ENCODE measurements at regions not wholly inside any gene's neighbourhood (a gene's known extent, or its start where the extent isn't known, plus 50 kb on each side); places are given as distances from the start of the nearest gene placed in this dataset.

DNA sequence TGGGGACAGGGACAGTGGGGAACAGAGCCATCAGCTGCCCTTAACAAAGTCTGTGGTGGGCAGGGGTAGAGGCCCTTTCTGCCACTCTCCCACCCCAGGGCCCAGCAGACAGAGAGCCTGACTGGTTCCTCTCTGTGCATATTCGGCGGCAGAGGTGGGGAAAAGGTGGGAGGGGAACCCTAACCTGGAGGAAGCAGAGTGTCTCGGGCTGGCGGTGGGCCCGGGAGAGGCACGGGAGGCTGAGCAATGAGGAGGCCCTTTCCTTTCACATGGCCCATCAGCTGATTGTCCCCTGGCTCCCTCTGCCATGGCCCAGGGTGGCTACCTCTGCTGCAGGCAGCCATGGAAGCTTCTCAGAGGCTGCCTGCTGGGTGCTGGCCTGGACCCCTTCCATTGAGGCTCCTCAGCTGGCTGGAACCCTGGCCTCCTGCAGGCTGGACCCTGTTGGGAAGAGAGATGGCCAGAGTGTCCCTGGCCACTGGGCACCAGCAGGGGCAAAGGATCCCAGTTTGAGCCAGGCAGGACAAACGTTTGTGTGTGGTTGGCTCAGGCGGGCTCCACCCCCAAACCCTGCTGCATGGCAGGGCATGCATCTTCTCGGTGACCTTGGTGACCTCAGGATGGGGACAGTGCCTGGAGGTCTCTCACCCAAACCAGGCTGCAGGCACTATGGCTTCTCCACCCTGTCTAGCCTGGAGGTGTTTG, 202.8 kb upstream of the ZNF536 start:
- H3K27me3 Mint-ChIP-seq = no peaks in the 10 kb centered on the region
- no peaks in the 10 kb centered on the region for H3K36me3 Mint-ChIP-seq (ENCODE audit: low read depth)
- H3K27ac Mint-ChIP-seq = no peak overlapping the region
- no peaks in the 10 kb centered on the region for H3K9me3 Mint-ChIP-seq
- H3K4me1 Mint-ChIP-seq (ENCODE audit: low read depth) = no peaks in the 10 kb centered on the region
- H3K4me3 Mint-ChIP-seq = no peak overlapping the region

DNA sequence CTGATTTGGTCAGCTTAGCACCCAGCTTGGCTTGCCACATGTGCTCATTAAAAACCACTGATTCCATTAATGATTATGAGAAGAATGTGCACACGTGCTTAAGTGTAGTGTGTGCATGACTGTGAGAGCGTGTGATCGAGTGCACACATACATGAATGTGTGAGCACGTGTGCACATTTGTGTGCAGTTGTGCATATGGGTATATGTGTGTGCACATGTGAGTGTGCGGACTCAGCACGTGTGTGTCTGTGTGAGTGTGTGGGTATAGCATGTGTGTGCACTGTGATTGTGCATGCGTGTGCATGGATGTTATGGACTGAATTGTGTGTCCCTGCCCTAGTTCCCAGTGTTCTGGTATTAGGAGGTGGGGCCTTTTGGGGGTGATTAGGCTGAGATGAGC, 202.1 kb upstream of the ZNF536 start:
- Mint-ChIP-seq H3K4me3 (no peak overlapping the region), H3K4me1 (ENCODE audit: low read depth) (no peaks in the 10 kb centered on the region), H3K27ac (no peak overlapping the region), H3K27me3 (no peaks in the 10 kb centered on the region), H3K36me3 (ENCODE audit: low read depth) (no peaks in the 10 kb centered on the region), H3K9me3 (no peaks in the 10 kb centered on the region)

DNA sequence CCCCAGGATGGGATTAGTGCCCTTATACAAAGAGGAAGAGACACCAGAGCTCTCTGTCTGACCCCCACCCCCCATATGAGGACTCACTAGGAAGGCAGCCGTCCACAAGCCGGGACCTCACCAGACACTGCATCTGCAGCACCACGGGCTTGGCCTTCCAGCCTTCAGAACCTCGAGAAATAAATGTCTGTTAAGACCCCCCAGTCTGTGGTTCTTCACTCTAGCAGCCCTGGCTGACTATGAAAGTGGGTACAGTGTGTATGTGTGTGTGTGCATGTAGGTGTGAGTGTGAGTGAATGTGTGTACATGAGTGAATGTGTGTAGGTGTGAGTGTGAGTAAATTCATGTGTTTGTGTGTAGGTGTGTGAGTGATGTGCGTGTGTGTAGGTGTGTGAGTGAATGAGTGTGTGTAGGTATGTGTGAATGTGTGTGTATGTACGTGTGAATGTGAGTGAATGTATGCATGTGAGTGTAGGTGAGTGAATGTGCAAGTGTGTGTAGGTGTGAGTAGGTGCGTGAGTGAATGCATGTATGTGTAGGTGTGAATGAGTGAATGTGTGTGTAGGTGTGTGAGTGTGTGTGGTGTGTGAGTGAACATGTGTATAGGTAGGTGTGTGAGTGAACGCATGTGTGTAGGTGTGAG, 201.6 kb upstream of the ZNF536 start:
- no peaks in the 10 kb centered on the region for H3K36me3 Mint-ChIP-seq (ENCODE audit: low read depth)

DNA sequence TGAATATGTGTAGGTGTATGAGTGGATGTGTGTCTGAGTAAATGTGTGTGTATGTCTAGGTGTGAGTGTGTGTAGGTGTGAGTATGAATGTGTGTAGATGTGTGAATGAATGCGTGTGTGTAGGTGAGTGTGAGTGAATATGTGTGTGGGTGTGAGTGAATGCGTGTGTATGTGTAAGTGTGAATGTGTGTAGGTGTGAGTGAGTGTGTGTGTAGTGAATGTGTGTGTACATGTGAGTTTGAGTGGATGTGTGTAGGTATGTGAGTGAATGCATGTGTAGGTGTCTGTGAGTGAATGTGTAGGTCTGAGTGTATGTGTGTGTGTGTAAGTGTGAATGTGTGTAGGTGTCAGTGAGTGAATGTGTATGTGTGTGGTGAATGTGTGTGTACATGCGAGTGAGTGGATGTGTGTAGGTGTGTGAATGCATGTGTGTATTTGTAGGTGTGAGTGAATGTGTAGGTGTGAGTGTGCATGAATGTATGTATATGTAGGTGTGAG, 201.0 kb upstream of the ZNF536 start:
- Mint-ChIP-seq H3K27ac (no peak overlapping the region), H3K4me1 (ENCODE audit: low read depth) (no peaks in the 10 kb centered on the region), H3K36me3 (ENCODE audit: low read depth) (no peaks in the 10 kb centered on the region), H3K4me3 (no peak overlapping the region), H3K27me3 (no peaks in the 10 kb centered on the region), H3K9me3 (no peaks in the 10 kb centered on the region)

More for the DNA sequence above, 201.6 kb upstream of the ZNF536 start:
- Mint-ChIP-seq H3K4me1 (ENCODE audit: low read depth) (no peaks in the 10 kb centered on the region), H3K9me3 (no peaks in the 10 kb centered on the region), H3K27ac (no peak overlapping the region), H3K4me3 (no peak overlapping the region), H3K27me3 (no peaks in the 10 kb centered on the region)

DNA sequence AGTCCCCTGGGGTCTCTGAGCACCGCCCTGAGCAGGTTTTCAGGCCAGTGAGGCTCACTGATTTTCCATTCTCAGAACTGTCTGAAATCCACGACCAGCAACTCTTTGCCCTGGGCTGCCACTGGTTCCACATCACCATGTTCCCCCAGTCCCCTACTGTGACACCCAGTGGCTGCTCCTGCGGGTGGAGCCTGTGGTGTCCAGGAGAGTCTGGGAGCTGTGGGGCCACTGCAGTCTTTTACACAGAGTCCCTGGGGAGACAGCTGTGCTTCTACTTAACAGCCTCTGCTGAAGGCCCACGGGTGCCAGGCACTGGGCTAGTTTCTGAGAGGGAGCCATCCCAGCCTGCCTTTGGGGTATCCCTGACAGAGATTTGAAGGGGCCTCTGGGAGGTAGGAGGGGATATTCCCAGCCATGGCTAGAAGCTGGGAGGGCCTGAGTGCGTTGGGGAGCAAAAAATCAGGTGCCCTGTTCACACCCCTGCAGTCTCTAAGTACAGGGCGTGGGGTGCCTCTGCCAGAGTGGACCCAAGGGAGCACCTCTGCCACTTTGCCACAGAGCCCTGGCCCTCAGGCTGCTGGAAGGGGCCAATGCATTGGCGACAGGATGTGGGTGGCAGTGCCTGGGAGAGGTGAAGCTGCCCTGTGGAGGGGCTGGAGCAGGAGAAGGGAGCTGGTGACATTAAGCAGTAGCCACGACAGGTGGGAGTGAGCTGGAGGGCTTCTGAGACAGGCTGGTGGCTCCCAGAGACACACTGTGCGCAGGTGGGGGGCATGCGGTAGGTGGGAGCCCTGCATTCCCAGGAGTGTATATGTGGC, 200.2 kb upstream of the ZNF536 start:
- H3K4me1 Mint-ChIP-seq (ENCODE audit: low read depth) = no peaks in the 10 kb centered on the region
- no peaks in the 10 kb centered on the region for H3K27me3 Mint-ChIP-seq
- H3K27ac Mint-ChIP-seq = no peak overlapping the region
- no peak overlapping the region for H3K4me3 Mint-ChIP-seq
- no peaks in the 10 kb centered on the region for H3K9me3 Mint-ChIP-seq
- H3K36me3 Mint-ChIP-seq (ENCODE audit: low read depth) = no peaks in the 10 kb centered on the region

DNA sequence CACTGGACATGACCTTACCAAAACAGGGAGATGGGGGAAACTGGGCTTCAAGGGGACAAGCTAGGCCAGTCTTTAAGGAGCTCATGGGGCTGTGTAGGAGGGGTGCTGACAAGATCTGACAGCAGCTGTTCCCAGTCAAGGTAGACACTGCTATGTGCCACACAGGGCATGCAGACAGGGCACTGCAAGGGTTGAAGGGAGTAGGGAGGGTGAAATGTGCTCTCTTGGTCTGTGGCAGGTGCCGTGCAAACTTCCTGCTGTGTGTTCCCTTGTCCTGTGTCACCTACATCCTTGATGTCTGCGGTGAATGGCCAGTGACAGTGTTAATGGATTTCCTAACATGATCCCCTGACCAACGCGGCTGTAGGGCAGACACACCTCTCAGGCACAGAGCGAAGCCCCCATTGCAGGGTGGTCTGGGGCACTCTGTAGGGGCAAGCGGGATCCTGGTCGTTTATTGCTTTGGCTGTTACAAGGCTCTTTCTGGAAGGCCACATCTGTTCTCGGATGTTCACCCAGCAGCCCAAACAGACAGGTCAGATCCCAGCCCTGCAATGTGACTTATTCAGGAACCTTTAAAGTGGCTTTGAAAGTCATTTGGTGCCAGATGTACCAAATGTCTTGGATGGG, 199.5 kb upstream of the ZNF536 start:
- H3K36me3 Mint-ChIP-seq (ENCODE audit: low read depth) = no peaks in the 10 kb centered on the region

DNA sequence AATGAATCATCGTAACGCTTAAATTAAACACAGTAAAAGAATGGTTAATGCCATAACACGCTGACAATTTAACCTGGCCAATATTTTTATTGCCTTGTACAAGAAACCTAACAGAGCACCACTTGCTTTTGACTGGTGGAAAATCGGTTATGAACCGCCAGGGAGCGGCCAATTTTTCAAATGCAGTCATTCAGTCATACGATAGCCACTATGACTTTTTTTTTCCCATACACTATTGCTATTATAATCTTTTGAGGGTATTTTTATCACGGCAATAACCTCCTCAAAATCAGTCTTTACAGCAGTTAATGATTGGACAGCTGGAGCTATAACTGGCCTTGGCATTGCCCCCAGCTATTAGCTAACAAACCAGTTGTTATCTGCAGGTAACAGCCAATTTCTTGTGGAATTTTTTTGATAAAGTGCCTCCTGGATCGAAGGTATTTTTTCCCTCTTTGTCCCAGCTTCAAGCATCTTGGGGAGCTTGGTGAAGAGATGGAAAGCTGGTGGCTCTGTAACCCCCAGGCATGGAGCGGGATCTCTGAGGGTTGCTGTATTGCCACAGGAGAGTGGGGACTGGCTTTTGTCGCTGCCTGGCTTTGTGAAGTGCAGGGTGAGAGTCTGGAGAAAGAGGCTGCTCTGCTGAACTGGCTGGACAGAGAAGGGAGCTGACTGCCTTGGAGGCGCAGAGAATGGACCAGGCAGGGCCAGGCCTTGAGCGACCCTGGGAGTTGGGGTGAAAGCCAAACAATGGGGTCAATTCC, 198.4 kb upstream of the ZNF536 start:
- Mint-ChIP-seq H3K4me1 (ENCODE audit: low read depth) (no peaks in the 10 kb centered on the region), H3K27ac (no peak overlapping the region), H3K9me3 (no peaks in the 10 kb centered on the region), H3K36me3 (ENCODE audit: low read depth) (no peaks in the 10 kb centered on the region), H3K27me3 (no peaks in the 10 kb centered on the region), H3K4me3 (no peak overlapping the region)

More for the DNA sequence above, 199.5 kb upstream of the ZNF536 start:
- Mint-ChIP-seq H3K4me3 (no peak overlapping the region), H3K27me3 (no peaks in the 10 kb centered on the region), H3K4me1 (ENCODE audit: low read depth) (no peaks in the 10 kb centered on the region), H3K9me3 (no peaks in the 10 kb centered on the region), H3K27ac (no peak overlapping the region)

DNA sequence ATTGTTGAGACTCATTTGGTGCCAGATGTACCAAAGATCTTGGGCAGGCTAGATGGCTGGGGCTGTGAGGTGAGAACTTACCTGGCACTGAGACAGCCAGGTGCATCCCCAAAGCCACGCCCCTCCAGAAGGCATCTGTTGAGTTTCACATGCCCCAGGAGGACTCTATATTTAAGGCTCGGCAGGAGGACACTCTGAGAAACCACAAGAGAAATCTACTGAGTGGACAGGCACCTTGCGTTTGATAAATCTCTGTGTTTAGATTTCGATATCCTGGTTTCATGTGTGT, 197.9 kb upstream of the ZNF536 start:
- Mint-ChIP-seq H3K4me1 (ENCODE audit: low read depth) (no peaks in the 10 kb centered on the region), H3K4me3 (no peak overlapping the region), H3K9me3 (peaks cover 1% of the 10 kb centered on the region), H3K36me3 (ENCODE audit: low read depth) (no peaks in the 10 kb centered on the region), H3K27ac (no peak overlapping the region), H3K27me3 (no peaks in the 10 kb centered on the region)

DNA sequence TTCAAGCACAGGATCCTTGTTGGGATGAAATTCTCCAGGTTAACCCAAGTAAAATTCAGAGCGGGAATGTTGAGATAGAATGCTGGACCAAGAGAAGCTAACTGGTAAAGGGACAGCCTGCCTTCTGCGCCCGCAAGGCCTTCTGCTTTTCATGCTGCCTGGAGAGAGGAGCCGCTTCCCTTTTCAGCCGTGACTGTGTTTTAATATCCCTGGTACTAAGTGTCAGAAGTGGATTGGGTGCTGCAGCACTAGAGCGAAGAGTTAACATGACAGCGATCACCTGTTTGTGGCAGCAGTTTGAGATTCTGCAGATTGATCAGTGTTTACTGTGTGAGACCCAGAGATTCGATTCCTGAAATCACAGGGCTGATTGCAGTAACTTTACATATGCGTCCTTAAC, 197.4 kb upstream of the ZNF536 start:
- Mint-ChIP-seq H3K27me3 (no peaks in the 10 kb centered on the region), H3K36me3 (ENCODE audit: low read depth) (no peaks in the 10 kb centered on the region), H3K4me3 (no peak overlapping the region), H3K27ac (no peak overlapping the region), H3K4me1 (ENCODE audit: low read depth) (no peaks in the 10 kb centered on the region), H3K9me3 (peaks cover 6% of the 10 kb centered on the region)

DNA sequence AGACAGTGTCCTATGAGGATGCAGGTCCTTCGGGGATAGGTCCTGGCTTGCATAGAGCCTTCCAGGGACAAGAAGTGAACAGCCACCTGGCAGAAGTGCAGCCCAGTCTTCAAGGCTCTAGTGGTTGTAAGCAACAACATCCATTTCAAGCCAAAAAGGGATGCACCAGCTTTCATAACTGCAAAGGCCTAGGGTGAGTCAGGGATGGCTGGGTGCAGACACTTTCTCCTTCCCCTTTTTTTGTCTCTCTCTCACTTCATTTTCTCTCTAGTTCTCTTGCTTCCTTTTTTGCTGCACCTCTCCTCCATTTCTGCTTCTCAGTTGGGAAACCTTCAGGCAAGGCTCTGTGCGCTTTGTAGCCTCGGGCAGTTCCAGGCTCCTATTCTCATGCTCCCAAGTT, 196.2 kb upstream of the ZNF536 start:
- Mint-ChIP-seq H3K4me3 (no peak overlapping the region), H3K9me3 (peaks cover 13% of the 10 kb centered on the region), H3K36me3 (ENCODE audit: low read depth) (no peaks in the 10 kb centered on the region), H3K4me1 (ENCODE audit: low read depth) (no peaks in the 10 kb centered on the region), H3K27ac (no peak overlapping the region), H3K27me3 (no peaks in the 10 kb centered on the region)

DNA sequence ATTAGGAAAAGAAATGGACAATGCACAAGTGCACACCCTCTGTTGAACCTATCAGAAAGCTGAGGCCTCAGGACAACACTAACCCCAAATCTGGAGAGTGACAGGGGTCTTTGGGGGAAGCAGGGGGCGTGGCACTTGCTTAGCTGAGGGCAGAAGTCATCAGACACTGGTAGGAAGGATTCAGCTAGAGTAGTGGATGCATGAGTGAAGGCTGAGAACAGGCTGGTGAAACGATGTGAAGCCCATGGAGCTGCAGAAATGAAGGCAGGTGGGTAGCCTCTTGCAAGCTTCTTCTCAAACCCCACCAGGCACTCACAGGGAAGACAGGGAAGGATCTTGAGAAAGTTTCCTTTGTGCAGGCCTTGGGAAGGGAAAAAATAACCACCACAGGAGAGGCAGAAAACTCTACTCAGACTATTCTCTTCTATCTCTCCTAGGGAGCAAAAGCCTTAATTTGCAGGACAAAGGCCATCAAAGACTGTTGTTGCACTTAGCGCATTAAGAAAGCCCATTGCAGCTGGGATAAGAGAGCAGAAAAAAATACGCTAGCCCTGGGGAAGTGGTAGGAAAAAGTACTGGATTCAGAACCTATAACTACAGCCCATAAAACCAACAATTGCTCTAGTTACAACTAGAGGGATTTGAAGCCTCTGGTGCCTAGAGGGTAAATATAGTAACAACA, 193.3 kb upstream of the ZNF536 start:
- no peak overlapping the region for H3K4me3 Mint-ChIP-seq
- no peak overlapping the region for H3K27ac Mint-ChIP-seq
- H3K9me3 Mint-ChIP-seq = peaks cover 26% of the 10 kb centered on the region
- no peaks in the 10 kb centered on the region for H3K27me3 Mint-ChIP-seq
- no peaks in the 10 kb centered on the region for H3K36me3 Mint-ChIP-seq (ENCODE audit: low read depth)
- no peaks in the 10 kb centered on the region for H3K4me1 Mint-ChIP-seq (ENCODE audit: low read depth)

DNA sequence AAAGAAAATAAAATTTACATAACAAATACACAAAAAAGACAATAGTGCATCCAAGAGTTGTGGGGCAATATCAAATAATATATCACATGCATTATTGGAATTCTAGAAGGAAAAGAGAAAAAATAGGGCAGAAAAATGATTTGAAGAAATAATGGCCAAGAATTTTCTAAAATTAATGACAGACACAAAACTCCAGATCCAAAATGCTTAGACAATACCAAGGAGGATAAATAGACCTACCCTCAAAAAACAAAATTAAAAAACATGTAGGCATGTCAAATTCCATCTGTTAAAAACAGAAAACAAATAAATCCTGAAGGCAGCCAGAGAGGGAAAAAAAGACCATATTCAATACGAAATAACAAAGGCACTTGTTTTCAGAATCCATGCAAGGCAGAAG, 191.5 kb upstream of the ZNF536 start:
- Mint-ChIP-seq H3K4me3 (no peak overlapping the region), H3K9me3 (peaks cover 31% of the 10 kb centered on the region), H3K36me3 (ENCODE audit: low read depth) (peaks cover 3% of the 10 kb centered on the region), H3K4me1 (ENCODE audit: low read depth) (no peaks in the 10 kb centered on the region), H3K27ac (no peak overlapping the region), H3K27me3 (no peaks in the 10 kb centered on the region)

DNA sequence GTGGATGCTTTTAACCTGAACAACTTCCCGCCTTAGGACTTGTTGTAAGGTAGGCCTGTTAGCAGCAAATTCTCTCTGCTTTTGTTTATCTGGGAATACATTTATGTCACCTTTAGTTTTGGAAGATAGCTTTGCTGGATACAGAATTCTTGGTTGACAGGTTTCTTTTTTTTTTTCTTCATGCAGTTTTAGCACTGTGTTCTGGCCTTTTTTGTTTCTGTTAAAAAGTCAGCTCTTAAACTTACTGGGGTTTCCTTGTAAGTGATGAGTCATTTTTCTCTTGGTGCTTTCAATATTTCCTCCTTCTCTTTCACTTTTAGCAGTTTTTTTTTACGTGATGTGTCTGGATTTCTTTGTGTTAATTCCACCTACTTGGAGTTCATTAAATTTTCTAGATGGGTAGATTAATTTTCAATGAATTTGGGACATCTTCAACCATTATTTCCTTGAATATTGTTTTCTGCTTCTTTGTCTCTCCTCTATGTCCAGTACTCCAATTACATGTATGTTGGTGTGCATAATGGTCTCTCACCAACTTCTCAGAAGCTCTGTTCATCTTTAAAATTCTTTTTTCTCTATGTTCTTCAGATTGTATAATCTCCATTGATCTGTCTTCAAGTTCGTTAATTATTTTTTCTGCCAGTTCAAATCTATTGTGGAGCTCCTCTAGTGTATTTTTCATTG, 188.2 kb upstream of the ZNF536 start:
- peaks cover 31% of the 10 kb centered on the region for H3K9me3 Mint-ChIP-seq
- no peaks in the 10 kb centered on the region for H3K4me1 Mint-ChIP-seq (ENCODE audit: low read depth)
- H3K27me3 Mint-ChIP-seq = no peaks in the 10 kb centered on the region
- no peak overlapping the region for H3K4me3 Mint-ChIP-seq
- H3K27ac Mint-ChIP-seq = no peak overlapping the region
- H3K36me3 Mint-ChIP-seq (ENCODE audit: low read depth) = peaks cover 3% of the 10 kb centered on the region

Measured in stimulated activated naive CD8-positive, alpha-beta T cell treated with anti-CD3 and anti-CD28 coated beads, Interleukin-15, Interleukin-2, amounts not matched to agents 100 ng/mL and 50 ng/mL, for 24 hours (primary cell).